ENCODE measurements at regions not wholly inside any gene's neighbourhood (a gene's known extent, or its start where the extent isn't known, plus 50 kb on each side); places are given as distances from the start of the nearest gene placed in this dataset.

- TF ChIP-seq BACH2 (CRISPR knock-in tag; IDR thresholded peaks at IDR 0.05; ENCODE audit: borderline replicate concordance) (no peak), TSHZ2 (CRISPR knock-in tag; IDR thresholded peaks at IDR 0.05) (no peak), RARB (CRISPR knock-in tag; IDR thresholded peaks at IDR 0.05) (no peak)
- TF ChIP-seq, protein P1, sequence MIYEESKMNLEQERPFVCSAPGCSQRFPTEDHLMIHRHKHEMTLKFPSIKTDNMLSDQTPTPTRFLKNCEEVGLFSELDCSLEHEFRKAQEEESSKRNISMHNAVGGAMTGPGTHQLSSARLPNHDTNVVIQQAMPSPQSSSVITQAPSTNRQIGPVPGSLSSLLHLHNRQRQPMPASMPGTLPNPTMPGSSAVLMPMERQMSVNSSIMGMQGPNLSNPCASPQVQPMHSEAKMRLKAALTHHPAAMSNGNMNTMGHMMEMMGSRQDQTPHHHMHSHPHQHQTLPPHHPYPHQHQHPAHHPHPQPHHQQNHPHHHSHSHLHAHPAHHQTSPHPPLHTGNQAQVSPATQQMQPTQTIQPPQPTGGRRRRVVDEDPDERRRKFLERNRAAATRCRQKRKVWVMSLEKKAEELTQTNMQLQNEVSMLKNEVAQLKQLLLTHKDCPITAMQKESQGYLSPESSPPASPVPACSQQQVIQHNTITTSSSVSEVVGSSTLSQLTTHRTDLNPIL (CRISPR knock-in tag; IDR thresholded peaks at IDR 0.05; ENCODE audit: low read depth), result no peak
- TF ChIP-seq, protein P2, sequence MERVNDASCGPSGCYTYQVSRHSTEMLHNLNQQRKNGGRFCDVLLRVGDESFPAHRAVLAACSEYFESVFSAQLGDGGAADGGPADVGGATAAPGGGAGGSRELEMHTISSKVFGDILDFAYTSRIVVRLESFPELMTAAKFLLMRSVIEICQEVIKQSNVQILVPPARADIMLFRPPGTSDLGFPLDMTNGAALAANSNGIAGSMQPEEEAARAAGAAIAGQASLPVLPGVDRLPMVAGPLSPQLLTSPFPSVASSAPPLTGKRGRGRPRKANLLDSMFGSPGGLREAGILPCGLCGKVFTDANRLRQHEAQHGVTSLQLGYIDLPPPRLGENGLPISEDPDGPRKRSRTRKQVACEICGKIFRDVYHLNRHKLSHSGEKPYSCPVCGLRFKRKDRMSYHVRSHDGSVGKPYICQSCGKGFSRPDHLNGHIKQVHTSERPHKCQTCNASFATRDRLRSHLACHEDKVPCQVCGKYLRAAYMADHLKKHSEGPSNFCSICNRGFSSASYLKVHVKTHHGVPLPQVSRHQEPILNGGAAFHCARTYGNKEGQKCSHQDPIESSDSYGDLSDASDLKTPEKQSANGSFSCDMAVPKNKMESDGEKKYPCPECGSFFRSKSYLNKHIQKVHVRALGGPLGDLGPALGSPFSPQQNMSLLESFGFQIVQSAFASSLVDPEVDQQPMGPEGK (CRISPR knock-in tag; IDR thresholded peaks at IDR 0.05; ENCODE audit: borderline replicate concordance), result no peak
Measured at GRCh38 chr5:67875601-67876000, 340.0 kb upstream of the PIK3R1 start.

All from SK-N-SH treated with all-trans-retinoic acid at 6 μM for 48 hours (cell line).